Uterus (tissue), 2 donors: ENCODE measurements at regions not wholly inside any gene's neighbourhood (a gene's known extent, or its start where the extent isn't known, plus 50 kb on each side); places are given as distances from the start of the nearest gene placed in this dataset.

Source experiments
- CTCF ChIP-seq, 4 experiments: fragments of 200-600 bp in 2 of 4; fragments of 450-650 bp in 2 of 4; sonication (generic) in 2 of 4; IDR thresholded peaks; one replicate each; pipeline ENCODE4 v1.5.1; 2016 to 2019; ENCODE audit warnings: antibody characterized with exemption in 4 of 4, mild to moderate bottlenecking in 2 of 4, moderate library complexity in 1 of 4
- POLR2A ChIP-seq, 2 donors: fragments of 450-650 bp; IDR thresholded peaks; one replicate each; pipeline ENCODE4 v1.6.1; 2016; ENCODE audit warnings: antibody characterized with exemption in 2 of 2, mild to moderate bottlenecking in 1 of 2, moderate library complexity in 1 of 2

- TF ChIP-seq POLR2A (IDR thresholded peaks at IDR 0.05): no peak
- TF ChIP-seq CTCF (IDR thresholded peaks at IDR 0.05): no peak
Measured at GRCh38 chr14:22412926-22413411, 176.1 kb downstream of the DAD1 start.
